DND-41 (cell line): ENCODE measurements at regions not wholly inside any gene's neighbourhood (a gene's known extent, or its start where the extent isn't known, plus 50 kb on each side); places are given as distances from the start of the nearest gene placed in this dataset.

Experiments
- ATAC-seq: fragments of 200-7000 bp; cut with Tn5 transposase; 3 replicates; pipeline ENCODE4 v1.9.1; 2021; ENCODE audit warnings: low read depth; ENCODE audit not compliant: insufficient read depth
- DNase-seq: peaks from one replicate; pipeline ENCODE4 v3.0.0-alpha.2; 2020
- H2AFZ ChIP-seq: 2 replicates; pipeline ENCODE4 v1.6.0; 2012; ENCODE audit warnings: low read depth, low read length
- H3K27ac ChIP-seq: 2 replicates; pipeline ENCODE4 v1.5.1; 2012; ENCODE audit warnings: low read length, inconsistent platforms
- H3K27me3 ChIP-seq: fragments of 200-600 bp; sonication (generic); 2 replicates; pipeline ENCODE4 v1.6.0; 2012; ENCODE audit warnings: low read length, mild to moderate bottlenecking, inconsistent platforms; ENCODE audit not compliant: insufficient read depth, poor library complexity
- H3K36me3 ChIP-seq: 2 replicates; pipeline ENCODE4 v1.5.1; 2012; ENCODE audit warnings: low read length, inconsistent platforms; ENCODE audit not compliant: insufficient read depth
- H3K4me1 ChIP-seq: 2 replicates; pipeline ENCODE4 v1.5.1; 2012; ENCODE audit warnings: mild to moderate bottlenecking, low read length; ENCODE audit not compliant: insufficient read depth
- H3K4me2 ChIP-seq: 2 replicates; pipeline ENCODE4 v1.6.0; 2012; ENCODE audit warnings: mild to moderate bottlenecking, moderate library complexity, low read length, inconsistent platforms; ENCODE audit not compliant: insufficient read depth
- H3K4me3 ChIP-seq, 2 experiments: fragments of 200-600 bp in 1 of 2; shearing (Covaris generic) in 1 of 2; 2 replicates each; pipeline ENCODE4 v1.5.1; 2012 to 2016; ENCODE audit warnings: inconsistent platforms in 2 of 2, low read length in 2 of 2, mild to moderate bottlenecking in 2 of 2, low read depth in 1 of 2, moderate library complexity in 1 of 2
- H3K79me2 ChIP-seq: 2 replicates; pipeline ENCODE4 v1.6.0; 2012; ENCODE audit warnings: low read length, inconsistent platforms; ENCODE audit not compliant: insufficient read depth
- H3K9ac ChIP-seq: 2 replicates; pipeline ENCODE4 v1.6.0; 2012; ENCODE audit warnings: low read depth, mild to moderate bottlenecking, inconsistent platforms, low read length, moderate library complexity
- H3K9me3 ChIP-seq: 2 replicates; pipeline ENCODE4 v1.5.1; 2012; ENCODE audit warnings: low read length, moderate library complexity, mild to moderate bottlenecking, inconsistent platforms; ENCODE audit not compliant: insufficient read depth, severe bottlenecking
- H4K20me1 ChIP-seq: 2 replicates; pipeline ENCODE4 v1.6.0; 2012; ENCODE audit warnings: low read length; ENCODE audit not compliant: insufficient read depth
- CTCF ChIP-seq: IDR thresholded peaks from 2 replicates; pipeline ENCODE4 v1.5.1; 2012; ENCODE audit warnings: borderline replicate concordance, low read length, moderate library complexity, mild to moderate bottlenecking; ENCODE audit not compliant: poor library complexity, severe bottlenecking; ENCODE audit errors: extremely low read depth
- EZH2 ChIP-seq: IDR thresholded peaks from 3 replicates; pipeline ENCODE4 v1.6.1; 2012; ENCODE audit warnings: borderline replicate concordance, low read depth, mild to moderate bottlenecking, moderate library complexity, low read length, inconsistent platforms; ENCODE audit not compliant: severe bottlenecking

DNA sequence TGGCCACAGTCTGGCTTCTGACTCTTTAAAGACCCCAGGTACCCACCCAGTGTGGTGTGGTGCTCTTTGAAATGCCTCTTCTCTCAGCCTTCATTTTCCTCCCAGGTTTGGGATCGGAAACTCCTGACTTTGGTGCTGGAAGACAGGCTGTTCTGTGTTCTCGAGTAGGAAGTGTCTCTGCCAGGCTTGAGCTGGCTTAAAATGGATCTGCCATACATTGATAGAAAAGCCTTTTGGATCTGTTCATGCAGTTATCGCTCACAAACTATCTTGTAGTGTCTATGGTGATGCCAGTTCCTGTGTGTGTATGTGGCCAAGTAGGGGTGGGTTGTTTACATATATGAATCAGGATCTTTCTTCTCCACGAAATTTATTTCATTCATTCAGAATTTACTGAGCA lies 307.3 kb upstream of the CHD6 start:
- Histone ChIP-seq H3K36me3 (no peaks in the 10 kb centered on the region), H2AFZ (no peak overlapping the region), H3K9ac (no peak overlapping the region), H3K4me1 (no peaks in the 10 kb centered on the region), H3K27me3 (peaks cover 47% of the 10 kb centered on the region), H3K27ac (no peak overlapping the region), H3K9me3 (no peaks in the 10 kb centered on the region), H3K4me2 (no peak overlapping the region), H4K20me1 (no peaks in the 10 kb centered on the region), H3K79me2 (no peaks in the 10 kb centered on the region), H3K4me3 (no peak overlapping the region)
- DNase-seq = no peak
- TF ChIP-seq EZH2 (no peak), CTCF (no peak)
- no peak for ATAC-seq

DNA sequence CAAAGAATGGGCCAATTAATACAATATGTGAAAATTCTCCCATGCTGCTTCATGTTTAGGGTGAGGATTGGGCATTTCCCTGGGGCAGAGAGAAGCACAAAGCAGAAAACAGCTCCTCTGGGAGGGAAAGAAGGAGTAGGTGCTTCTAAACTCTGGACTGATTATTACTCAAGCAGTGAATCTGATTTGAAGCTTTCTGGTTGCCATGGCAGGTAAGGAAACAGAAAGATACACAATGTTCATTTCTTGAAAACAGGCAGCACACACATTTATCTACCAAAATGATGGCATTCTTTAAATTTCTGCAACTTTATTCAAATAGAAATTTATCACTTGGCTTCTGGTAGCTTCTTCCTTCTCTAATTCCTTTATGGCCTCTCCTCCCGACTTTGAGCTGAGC lies 305.4 kb upstream of the CHD6 start:
- Histone ChIP-seq H3K79me2 (no peaks in the 10 kb centered on the region), H3K9me3 (no peaks in the 10 kb centered on the region), H3K4me1 (no peaks in the 10 kb centered on the region), H3K27me3 (peaks cover 47% of the 10 kb centered on the region), H3K27ac (no peak overlapping the region), H3K4me2 (no peak overlapping the region), H4K20me1 (no peaks in the 10 kb centered on the region), H3K9ac (no peak overlapping the region), H3K4me3 (no peak overlapping the region), H2AFZ (no peak overlapping the region), H3K36me3 (no peaks in the 10 kb centered on the region)
- no peak for TF ChIP-seq CTCF
- no peak for TF ChIP-seq EZH2
- DNase-seq (no peak), ATAC-seq (no peak)

DNA sequence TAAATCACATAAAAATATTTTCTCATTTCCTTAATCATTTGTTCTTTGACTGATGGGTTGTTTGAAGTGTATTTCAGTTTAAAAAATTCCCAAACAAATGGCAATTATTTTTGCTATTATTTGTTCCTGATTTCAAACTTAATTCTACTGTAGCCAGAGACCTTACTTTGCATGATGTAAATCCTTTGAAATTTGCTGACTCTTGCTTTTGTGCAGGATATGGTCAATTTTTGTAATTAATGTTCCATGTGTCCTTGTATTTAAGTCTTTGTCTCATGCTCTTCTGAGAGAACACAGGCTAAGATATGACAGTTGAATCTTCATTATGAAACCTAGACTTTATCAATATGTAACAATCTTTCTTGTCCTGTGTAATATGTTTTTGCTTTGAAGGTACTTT lies 295.0 kb upstream of the CHD6 start:
- TF ChIP-seq CTCF (no peak), EZH2 (no peak)

GRCh38 chr20:41910558-41910957 lies 292.4 kb upstream of the CHD6 start:
- Histone ChIP-seq H3K9me3 (no peaks in the 10 kb centered on the region), H3K27ac (no peak overlapping the region), H3K4me2 (no peak overlapping the region), H3K36me3 (no peaks in the 10 kb centered on the region), H3K4me1 (no peaks in the 10 kb centered on the region), H3K4me3 (no peak overlapping the region), H4K20me1 (no peaks in the 10 kb centered on the region), H3K9ac (no peak overlapping the region), H3K27me3 (peaks cover 6% of the 10 kb centered on the region), H2AFZ (no peak overlapping the region), H3K79me2 (no peaks in the 10 kb centered on the region)
- TF ChIP-seq EZH2 (no peak), CTCF (no peak)
- ATAC-seq (no peak), DNase-seq (no peak)

More for the DNA sequence above, 295.0 kb upstream of the CHD6 start:
- no peak for DNase-seq
- H3K9ac ChIP-seq = no peak overlapping the region
- H2AFZ ChIP-seq = no peak overlapping the region
- no peak for ATAC-seq
- no peak overlapping the region for H3K27ac ChIP-seq
- no peaks in the 10 kb centered on the region for H3K79me2 ChIP-seq
- H4K20me1 ChIP-seq = no peaks in the 10 kb centered on the region
- H3K9me3 ChIP-seq = no peaks in the 10 kb centered on the region
- no peak overlapping the region for H3K4me2 ChIP-seq
- no peak overlapping the region for H3K4me3 ChIP-seq
- no peaks in the 10 kb centered on the region for H3K4me1 ChIP-seq
- H3K27me3 ChIP-seq = peaks cover 6% of the 10 kb centered on the region
- H3K36me3 ChIP-seq = no peaks in the 10 kb centered on the region
